ENCODE measurements at regions not wholly inside any gene's neighbourhood (a gene's known extent, or its start where the extent isn't known, plus 50 kb on each side); places are given as distances from the start of the nearest gene placed in this dataset.
"Not testable (repeated sequence)": the region's sequence is repeated elsewhere in the genome, so short reads cannot be mapped to it uniquely, and the experiment has no call there.

DNA sequence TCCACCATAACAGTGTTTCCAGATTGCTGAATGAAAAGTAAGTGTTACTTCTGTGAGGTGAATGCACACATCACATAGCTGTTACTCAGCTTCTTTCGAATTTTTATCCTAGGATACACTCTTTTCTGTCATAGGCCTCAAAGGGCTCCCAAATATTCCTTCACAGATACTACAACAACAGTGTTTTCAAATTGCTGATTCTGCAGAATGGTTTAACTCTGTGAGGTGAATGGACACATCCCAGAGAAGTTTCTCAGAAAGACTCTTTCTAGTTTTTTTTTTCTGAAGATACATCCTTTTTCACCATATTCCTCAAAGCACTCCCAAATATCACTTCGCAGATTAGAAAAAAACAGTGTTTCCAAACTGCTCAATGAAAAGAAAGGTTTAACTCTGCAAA lies 221.1 kb downstream of the OR4A5 start:
- peaks cover 0 to 100% (median 56%) of the 10 kb centered on the region in 12 donors for H3K9me3 ChIP-seq
- no peaks in the 10 kb centered on the region for H3K36me3 ChIP-seq
- ATAC-seq = no peak
- no peaks in the 10 kb centered on the region for H3K27me3 ChIP-seq
- H3K4me1 ChIP-seq = no peaks in the 10 kb centered on the region
- no peak overlapping the region for H3K27ac ChIP-seq
- no peak for DNase-seq
- TF ChIP-seq POLR2A (IDR thresholded peaks at IDR 0.05) = no peak
- TF ChIP-seq, protein P1, sequence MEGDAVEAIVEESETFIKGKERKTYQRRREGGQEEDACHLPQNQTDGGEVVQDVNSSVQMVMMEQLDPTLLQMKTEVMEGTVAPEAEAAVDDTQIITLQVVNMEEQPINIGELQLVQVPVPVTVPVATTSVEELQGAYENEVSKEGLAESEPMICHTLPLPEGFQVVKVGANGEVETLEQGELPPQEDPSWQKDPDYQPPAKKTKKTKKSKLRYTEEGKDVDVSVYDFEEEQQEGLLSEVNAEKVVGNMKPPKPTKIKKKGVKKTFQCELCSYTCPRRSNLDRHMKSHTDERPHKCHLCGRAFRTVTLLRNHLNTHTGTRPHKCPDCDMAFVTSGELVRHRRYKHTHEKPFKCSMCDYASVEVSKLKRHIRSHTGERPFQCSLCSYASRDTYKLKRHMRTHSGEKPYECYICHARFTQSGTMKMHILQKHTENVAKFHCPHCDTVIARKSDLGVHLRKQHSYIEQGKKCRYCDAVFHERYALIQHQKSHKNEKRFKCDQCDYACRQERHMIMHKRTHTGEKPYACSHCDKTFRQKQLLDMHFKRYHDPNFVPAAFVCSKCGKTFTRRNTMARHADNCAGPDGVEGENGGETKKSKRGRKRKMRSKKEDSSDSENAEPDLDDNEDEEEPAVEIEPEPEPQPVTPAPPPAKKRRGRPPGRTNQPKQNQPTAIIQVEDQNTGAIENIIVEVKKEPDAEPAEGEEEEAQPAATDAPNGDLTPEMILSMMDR (IDR thresholded peaks at IDR 0.05) = no peak
- WGBS, 4 donors = 46 to 56% (median 50%) methylated on average over 2 of the region's 2 CpGs
- intact Hi-C loops (cut with DNase I) = no loop called here
- H3K4me3 ChIP-seq = no peak overlapping the region

DNA sequence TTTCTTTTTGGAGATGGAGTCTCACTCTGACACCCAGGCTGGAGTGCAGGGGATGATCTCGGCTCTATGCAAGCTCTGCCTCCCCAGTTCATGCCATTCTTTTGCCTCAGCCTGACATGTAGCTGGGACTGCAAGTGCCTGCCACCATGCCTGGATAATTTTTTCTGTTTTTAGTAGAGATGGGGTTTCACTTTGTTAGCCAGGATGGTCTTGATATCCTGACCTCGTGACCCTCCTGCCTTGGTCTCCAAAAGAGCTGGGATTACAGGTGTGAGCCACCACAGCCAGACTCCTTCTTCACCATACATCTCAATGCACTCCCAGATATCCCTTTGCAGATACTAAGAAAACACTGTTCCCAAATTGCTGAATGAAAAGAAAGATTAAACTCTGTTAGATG lies 224.3 kb downstream of the OR4A5 start:
- TF ChIP-seq, protein P1 (IDR thresholded peaks at IDR 0.05) = no peak
- no peak for TF ChIP-seq POLR2A (IDR thresholded peaks at IDR 0.05)
- no peaks in the 10 kb centered on the region for H3K36me3 ChIP-seq
- H3K27me3 ChIP-seq = no peaks in the 10 kb centered on the region
- H3K27ac ChIP-seq = no peak overlapping the region
- no peaks in the 10 kb centered on the region for H3K4me1 ChIP-seq
- ATAC-seq (no peak), DNase-seq (peak in 1 of 5 donors; percentile 30)
- 22 to 32% (median 26%) methylated on average over 2 of the region's 2 CpGs for WGBS, 4 donors
- H3K4me3 ChIP-seq = no peak overlapping the region
- peaks cover 0 to 100% (median 71%) of the 10 kb centered on the region in 12 donors for H3K9me3 ChIP-seq
- intact Hi-C loops (cut with DNase I) = loop anchor here in 1 of 10 donors (10.0 kb wide), 1 partner anchor 46 kb away; no protein-coding TSS in a partner anchor

DNA sequence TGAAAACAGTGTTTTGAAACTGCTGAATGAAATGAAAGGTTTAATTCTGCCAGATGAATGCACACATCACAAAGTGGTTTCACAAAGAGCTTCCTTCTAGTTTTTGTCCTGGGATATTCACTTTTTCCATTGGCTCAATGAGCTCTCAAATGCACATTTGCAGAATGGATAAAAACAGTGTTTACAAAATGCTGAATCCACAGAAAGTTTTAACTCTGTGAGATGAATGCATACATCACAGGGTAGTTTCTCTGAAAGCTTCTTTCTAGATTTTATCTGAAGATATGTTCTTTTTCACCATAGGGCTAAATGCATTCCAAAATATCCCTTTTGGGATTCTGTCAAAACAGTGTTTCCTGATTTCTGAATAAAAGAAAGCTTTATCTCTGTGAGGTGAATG lies 237.6 kb downstream of the OR4A5 start:
- intact Hi-C loops (cut with DNase I) = no loop called here
- ATAC-seq (no peak), DNase-seq (no peak)
- Histone ChIP-seq H3K9me3 (peaks cover 0 to 77% (median 47%) of the 10 kb centered on the region in 12 donors), H3K4me1 (no peaks in the 10 kb centered on the region), H3K27ac (no peak overlapping the region), H3K27me3 (no peaks in the 10 kb centered on the region), H3K36me3 (no peaks in the 10 kb centered on the region), H3K4me3 (no peak overlapping the region)
- TF ChIP-seq, protein P1 (IDR thresholded peaks at IDR 0.05) = no peak
- no peak for TF ChIP-seq POLR2A (IDR thresholded peaks at IDR 0.05)

DNA sequence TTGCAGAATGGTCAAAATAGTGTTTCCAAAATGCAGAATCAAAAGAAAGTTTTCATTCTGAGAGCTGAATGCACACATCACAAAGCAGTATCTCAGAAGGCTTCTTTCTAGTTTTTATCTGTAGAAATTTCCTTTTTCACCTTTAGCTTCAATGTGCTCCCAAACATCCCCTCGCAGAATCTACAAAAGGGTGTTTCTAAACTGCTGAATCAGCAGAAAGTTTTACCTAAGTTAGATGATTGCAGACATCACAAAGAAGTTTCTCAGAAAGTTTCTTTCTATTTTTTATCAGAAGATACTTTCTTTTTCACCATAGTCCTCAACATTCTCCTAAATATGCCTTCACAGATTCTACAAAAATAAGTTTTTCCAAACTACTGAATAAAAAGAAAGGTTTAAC lies 239.8 kb downstream of the OR4A5 start:
- Histone ChIP-seq H3K27ac (no peak overlapping the region), H3K4me1 (no peaks in the 10 kb centered on the region), H3K27me3 (no peaks in the 10 kb centered on the region), H3K9me3 (peaks cover 0 to 55% (median 27%) of the 10 kb centered on the region in 12 donors), H3K4me3 (no peak overlapping the region), H3K36me3 (no peaks in the 10 kb centered on the region)
- 64 to 80% (median 70%) methylated on average over 1 of the region's 1 CpG for WGBS, 4 donors
- ATAC-seq (no peak), DNase-seq (no peak)
- TF ChIP-seq, protein P1 (IDR thresholded peaks at IDR 0.05) = no peak
- no peak for TF ChIP-seq POLR2A (IDR thresholded peaks at IDR 0.05)
- intact Hi-C loops (cut with DNase I) = no loop called here

DNA sequence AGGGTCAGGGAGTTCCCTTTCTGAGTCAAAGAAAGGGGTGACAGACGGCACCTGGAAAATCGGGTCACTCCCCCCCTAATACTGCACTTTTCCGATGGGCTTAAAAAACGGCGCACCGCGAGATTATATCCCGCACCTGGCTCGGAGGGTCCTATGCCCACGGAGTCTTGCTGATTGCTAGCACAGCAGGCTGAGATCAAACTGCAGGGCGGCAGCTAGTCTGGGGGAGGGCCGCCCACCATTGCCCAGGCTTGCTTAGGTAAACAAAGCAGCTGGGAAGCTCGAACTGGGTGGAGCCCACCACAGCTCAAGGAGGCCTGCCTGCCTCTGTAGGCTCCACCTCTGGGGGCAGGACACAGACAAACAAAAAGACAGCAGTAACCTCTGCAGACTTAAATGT lies 240.5 kb downstream of the OR4A5 start:
- H3K4me3 ChIP-seq; intact Hi-C loops (cut with DNase I); DNase-seq; ATAC-seq; H3K36me3 ChIP-seq; H3K27ac ChIP-seq; H3K27me3 ChIP-seq; H3K4me1 ChIP-seq: not testable (repeated sequence)
- 71 to 81% (median 73%) methylated on average over 10 to 13 of the region's 13 CpGs for WGBS, 4 donors
- H3K9me3 ChIP-seq = peaks cover 0 to 47% (median 21%) of the 10 kb centered on the region in 12 donors

Measured in heart left ventricle (tissue), 16 donors.